ENCODE measurements at regions not wholly inside any gene's neighbourhood (a gene's known extent, or its start where the extent isn't known, plus 50 kb on each side); places are given as distances from the start of the nearest gene placed in this dataset.
"Not testable (repeated sequence)": the region's sequence is repeated elsewhere in the genome, so short reads cannot be mapped to it uniquely, and the experiment has no call there.

- no peak for DNase-seq
Observed at GRCh38 chr3:140752499-140752898, 74.6 kb downstream of the TRIM42 start.

- no peak for DNase-seq
Observed at GRCh38 chr3:140753865-140754754, 76.2 kb downstream of the TRIM42 start.

- no peak for DNase-seq
Observed at GRCh38 chr3:140754936-140755335, 77.1 kb downstream of the TRIM42 start.

GRCh38 chr3:140756240-140757016 is 78.6 kb downstream of the TRIM42 start:
- DNase-seq: no peak

GRCh38 chr3:140758791-140759444 is 81.1 kb downstream of the TRIM42 start:
- no peak for DNase-seq

GRCh38 chr3:140760324-140761075 is 82.6 kb downstream of the TRIM42 start:
- no peak for DNase-seq

- no peak for DNase-seq
Observed at GRCh38 chr3:140761076-140761639, 83.3 kb downstream of the TRIM42 start.

GRCh38 chr3:140762746-140763145 is 84.9 kb downstream of the TRIM42 start:
- no peak for DNase-seq

- DNase-seq: no peak
Observed at GRCh38 chr3:140763532-140763931, 85.7 kb downstream of the TRIM42 start.

- no peak for DNase-seq
Observed at GRCh38 chr3:140765246-140765645, 87.4 kb downstream of the TRIM42 start.

GRCh38 chr3:140766465-140766864 is 88.6 kb downstream of the TRIM42 start:
- DNase-seq: no peak

GRCh38 chr3:140767566-140767965 is 89.7 kb downstream of the TRIM42 start:
- no peak for DNase-seq

- DNase-seq: no peak
Observed at GRCh38 chr3:140768941-140769340, 91.1 kb downstream of the TRIM42 start.

GRCh38 chr3:140769951-140770350 is 92.1 kb downstream of the TRIM42 start:
- no peak for DNase-seq

- no peak for DNase-seq
Observed at GRCh38 chr3:140770977-140771667, 93.3 kb downstream of the TRIM42 start.

- no peak for DNase-seq
Observed at GRCh38 chr3:140777631-140778233, 99.9 kb downstream of the TRIM42 start.

GRCh38 chr3:140791368-140791767 is 113.5 kb downstream of the TRIM42 start:
- no peak for DNase-seq

GRCh38 chr3:140794507-140794906 is 116.6 kb downstream of the TRIM42 start:
- no peak for DNase-seq

- not testable (repeated sequence) for DNase-seq
Observed at GRCh38 chr3:140802898-140803297, 125.0 kb downstream of the TRIM42 start.

- no peak for DNase-seq
Observed at GRCh38 chr3:140809316-140809715, 131.5 kb downstream of the TRIM42 start.
